ENCODE measurements at regions not wholly inside any gene's neighbourhood (a gene's known extent, or its start where the extent isn't known, plus 50 kb on each side); places are given as distances from the start of the nearest gene placed in this dataset.

- TF ChIP-seq EP300 (IDR thresholded peaks at IDR 0.05) = no peak
- TF ChIP-seq POLR2AphosphoS5 (IDR thresholded peaks at IDR 0.05) = no peak
These were observed 406.8 kb downstream of the BRINP1 start for GRCh38 chr9:118962426-118962825.

Measured in upper lobe of left lung (tissue), 4 donors.